NCI-H1048 (cell line): ENCODE measurements at regions not wholly inside any gene's neighbourhood (a gene's known extent, or its start where the extent isn't known, plus 50 kb on each side); places are given as distances from the start of the nearest gene placed in this dataset.
"Not testable (repeated sequence)": the region's sequence is repeated elsewhere in the genome, so short reads cannot be mapped to it uniquely, and the experiment has no call there.

ENCODE experiments used
- DNase-seq: peaks from one replicate; lab custom pipeline; 2025; lab: John Stamatoyannopoulos, UW

- no peak for DNase-seq
These were observed 401.4 kb upstream of the FAT1 start for GRCh38 chr4:187125062-187125461.

- no peak for DNase-seq
These were observed 403.8 kb upstream of the FAT1 start for GRCh38 chr4:187127456-187127855.

GRCh38 chr4:187128222-187128621, 404.6 kb upstream of the FAT1 start:
- no peak for DNase-seq

- DNase-seq = no peak
These were observed 405.3 kb upstream of the FAT1 start for GRCh38 chr4:187128976-187129375.

DNA sequence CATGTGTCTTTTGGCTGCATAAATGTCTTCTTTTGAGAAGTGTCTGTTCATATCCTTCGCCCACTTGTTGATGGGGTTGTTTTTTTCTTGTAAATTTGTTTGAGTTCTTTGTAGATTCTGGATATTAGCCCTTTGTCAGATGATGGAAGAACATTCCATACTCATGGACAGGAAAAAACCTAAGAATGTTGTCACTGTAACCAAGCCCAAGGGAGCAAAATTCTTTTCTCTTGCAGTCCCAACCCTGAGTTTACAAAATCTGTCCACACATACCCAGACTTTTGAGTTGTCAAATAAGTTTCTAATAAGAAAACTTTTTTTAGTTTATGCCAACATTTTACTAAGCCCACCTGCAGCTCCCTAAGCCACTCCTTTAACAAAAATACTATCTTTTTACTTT, 408.2 kb upstream of the FAT1 start:
- not testable (repeated sequence) for DNase-seq

- DNase-seq = no peak
These were observed 412.2 kb upstream of the FAT1 start for GRCh38 chr4:187135878-187136277.

DNA sequence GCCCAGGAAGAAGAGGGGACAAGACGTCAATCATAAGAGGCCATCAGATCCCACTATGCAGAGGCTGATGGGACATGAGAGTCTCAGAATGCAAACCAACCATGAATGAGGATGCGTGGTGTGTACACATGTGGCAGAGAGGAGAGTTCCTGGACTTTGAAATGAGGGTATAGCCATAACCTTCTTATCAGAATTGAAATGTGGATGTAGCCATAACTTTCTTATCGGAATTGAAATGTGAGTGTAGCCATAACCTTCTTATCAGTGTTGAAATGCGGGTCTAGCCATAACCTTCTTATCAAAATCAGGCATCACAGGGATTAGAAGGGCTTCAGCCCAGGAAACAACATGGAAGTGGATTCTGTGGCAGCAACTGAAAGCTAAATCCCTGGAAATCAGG, 415.5 kb upstream of the FAT1 start:
- DNase-seq = no peak

GRCh38 chr4:187141101-187141500, 417.4 kb upstream of the FAT1 start:
- no peak for DNase-seq

DNA sequence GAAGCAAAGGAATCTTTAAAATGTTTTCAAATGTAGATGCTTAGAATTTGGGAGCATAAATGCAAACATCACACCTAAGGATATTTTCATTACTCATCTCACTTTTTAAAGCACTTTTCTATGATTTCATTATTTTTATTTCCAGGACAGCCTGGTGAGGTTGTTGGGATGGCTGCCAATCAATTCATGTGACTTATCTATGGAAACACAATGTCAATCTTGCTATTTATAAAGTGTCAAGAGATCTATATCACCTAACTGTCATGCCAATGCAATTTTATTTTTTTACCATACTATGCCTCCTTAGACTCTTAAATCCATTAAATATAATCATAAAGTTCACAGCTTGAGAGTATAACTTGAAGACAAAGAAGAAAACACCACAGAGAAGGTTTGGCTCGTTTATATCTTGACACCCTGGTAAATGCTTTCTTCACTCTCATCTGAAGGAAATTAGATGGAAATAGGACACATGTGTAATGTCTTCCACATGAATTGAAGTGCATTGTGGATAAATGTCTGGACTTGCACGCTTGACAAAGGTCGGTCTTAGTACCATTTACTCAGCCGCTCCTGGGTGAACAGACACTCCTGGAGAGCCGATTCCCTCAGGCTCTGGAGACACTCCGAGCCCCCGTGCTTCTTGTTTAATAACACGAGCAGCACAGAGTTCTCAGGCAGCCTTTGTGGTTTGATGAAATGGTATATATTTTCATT, 425.7 kb upstream of the FAT1 start:
- DNase-seq = no peak

DNA sequence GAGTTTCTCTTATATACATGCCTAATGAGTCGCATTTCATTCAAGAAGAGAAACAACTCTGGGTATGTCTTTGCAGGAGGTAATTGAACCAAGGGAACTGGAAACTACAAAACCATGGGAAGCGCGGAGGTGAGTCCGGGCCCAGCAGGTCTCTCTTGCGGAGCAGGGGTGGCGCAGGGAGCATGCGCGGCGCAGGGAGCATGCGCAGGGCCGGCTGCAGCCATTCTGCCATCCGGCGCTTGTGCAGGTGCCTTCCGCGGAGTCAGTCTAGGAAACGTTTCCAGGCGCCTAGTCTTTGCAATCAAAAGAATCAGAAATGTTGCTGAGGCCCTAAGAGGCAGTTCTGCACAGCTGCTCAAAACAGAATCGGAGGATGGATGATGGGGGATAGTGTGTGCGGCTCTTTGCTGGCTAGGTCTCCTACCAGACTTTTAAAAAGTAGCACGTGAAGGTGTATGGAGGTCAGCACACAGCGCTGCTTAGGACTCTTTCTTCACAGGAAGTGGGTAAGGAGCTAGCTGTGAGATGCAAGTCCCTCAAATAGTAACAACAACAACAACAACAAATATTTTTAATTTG, 433.8 kb upstream of the FAT1 start:
- no peak for DNase-seq

GRCh38 chr4:187158003-187158402, 434.3 kb upstream of the FAT1 start:
- no peak for DNase-seq

DNA sequence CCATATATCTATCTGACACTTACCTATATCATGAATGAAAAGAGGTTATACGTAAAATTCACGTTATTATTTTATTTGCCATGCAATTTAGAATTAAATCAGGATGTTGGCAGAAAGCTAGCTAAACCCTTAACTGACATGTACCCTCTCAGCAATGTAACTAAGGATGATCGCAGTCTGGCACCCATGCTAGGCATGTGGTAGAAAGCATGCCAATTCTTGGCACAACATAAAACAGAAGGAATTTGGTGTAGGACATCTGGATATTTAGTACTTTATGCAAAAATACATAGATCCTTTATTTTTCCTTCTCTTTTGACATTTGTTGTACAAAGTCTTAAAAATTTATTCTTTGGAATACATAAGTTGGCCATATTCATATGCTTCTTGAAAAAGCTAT, 436.8 kb upstream of the FAT1 start:
- no peak for DNase-seq

DNA sequence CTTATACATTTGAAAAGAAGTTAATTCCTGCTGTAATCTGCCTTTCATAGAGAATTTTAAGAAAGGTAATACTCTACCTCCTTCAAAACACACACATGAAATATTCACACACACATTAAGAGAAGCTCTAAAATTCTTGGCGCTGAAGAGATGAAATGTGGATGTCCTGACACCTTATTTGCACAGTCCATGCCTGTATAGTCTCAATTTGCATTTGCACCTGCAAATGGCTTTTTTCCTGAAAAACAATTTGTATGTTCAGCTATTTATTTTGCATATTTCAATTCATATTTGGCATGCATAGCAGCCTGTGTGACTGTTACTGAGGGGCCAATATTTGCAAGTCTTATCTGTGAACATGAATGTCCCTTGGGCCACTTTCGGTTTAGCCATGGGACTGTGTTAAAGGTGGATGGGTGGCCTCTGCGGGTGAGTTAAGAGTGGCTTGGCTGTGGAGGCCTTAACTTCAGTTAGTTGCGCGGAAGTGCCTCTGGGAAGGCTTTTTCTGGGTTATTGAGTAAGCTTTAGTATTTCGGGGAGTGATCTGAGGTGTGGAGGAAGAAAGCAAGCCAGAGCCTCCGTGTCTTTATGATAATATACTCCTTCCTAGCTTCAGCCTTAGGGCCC, 443.3 kb upstream of the FAT1 start:
- DNase-seq = peak; percentile 87

GRCh38 chr4:187171706-187172339, 448.2 kb upstream of the FAT1 start:
- no peak for DNase-seq

- no peak for DNase-seq
These were observed 448.7 kb upstream of the FAT1 start for GRCh38 chr4:187172340-187172761.

- DNase-seq = no peak
These were observed 451.1 kb upstream of the FAT1 start for GRCh38 chr4:187174749-187175148.

DNA sequence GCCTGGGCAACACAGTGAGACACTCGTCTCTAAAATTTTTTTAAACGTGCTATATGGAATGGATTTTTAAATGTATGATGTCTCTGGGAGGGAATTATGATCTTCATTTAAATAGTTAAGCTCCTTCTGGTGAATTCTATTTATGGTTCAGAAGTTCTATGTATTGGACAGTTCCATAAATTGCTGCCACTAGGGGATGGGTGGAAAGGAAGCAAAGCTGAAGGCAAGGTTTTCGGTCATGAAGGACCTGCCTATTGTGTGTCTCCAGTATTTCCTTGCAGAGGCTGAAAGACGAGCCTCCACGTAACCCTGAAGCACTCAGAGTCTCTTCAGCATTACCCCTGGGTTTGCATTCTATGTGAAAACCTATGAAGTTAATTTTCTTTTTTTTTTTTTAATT, 451.5 kb upstream of the FAT1 start:
- no peak for DNase-seq

- no peak for DNase-seq
These were observed 452.7 kb upstream of the FAT1 start for GRCh38 chr4:187176261-187176910.

DNA sequence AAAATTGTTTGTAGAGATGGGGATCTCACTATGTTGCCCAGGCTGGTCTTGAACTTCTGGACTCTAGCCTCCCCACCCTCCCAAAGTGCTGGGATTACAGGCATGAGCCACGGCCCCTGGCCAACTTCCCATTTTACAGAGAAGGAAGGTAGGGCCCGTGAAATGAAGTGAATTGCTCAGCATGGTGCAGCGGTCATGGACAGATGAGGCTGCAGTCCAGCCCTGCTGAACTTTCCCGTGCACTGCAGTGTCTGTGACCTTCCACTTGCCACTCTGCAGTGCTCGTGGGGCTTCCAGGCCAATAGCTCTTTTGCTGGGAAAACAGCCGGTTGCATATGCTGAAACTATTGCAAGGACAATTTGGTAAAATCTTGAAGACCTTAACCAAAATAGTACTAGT, 454.4 kb upstream of the FAT1 start:
- DNase-seq = no peak

GRCh38 chr4:187178587-187178986, 454.9 kb upstream of the FAT1 start:
- DNase-seq = no peak

DNA sequence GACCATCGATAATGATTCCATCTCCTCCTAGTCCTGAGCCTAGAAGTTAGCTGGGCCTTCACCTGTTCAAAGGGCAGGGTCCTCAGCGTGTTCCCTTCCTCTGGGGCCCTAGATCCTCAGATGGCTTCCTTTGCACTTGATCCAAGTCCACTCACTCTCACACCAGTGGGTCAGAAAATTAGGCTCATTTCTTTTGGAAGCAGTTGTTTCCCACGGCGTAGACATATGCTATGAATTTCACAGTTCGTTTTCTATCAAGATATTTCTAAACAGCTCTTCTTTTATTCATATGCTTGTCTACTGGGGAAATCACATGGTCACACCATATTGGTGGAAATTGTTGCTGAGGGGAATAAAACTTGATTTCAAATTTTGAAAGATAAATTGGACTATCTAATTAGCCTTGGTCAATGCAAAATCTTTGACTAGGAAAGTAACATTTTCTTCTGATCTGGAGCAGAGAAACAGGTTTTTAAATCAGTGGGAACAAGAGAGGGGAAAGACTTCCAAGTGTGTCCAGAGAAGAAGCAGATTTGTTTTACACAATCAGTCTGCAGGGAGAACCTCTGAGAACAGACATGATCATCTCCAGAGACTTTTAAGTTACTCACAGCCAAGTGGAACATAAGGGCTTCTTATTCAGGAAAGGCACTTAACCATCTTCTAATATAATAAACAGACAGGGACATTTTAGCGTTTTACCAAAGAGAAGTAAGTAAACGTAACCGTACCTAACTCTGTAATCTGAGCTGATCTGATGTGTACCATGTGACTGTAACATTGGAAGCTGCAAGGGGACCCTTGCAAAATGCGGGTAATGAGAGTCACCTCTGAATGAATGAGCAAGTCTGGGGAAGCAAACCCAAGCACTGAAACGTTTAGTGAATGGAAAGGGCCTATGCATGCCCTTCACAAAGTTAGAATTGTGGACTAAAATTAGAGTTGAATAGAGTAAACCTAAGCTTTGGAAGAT, 455.7 kb upstream of the FAT1 start:
- no peak for DNase-seq
